Tibial artery (tissue), 4 donors: ENCODE measurements at regions not wholly inside any gene's neighbourhood (a gene's known extent, or its start where the extent isn't known, plus 50 kb on each side); places are given as distances from the start of the nearest gene placed in this dataset.

Experiments used
- DNase-seq, 2 donors: peaks; one replicate each; pipeline ENCODE4 v3.0.0-alpha.2; 2019
- H3K27ac ChIP-seq, 2 donors: fragments of 200-600 bp; sonication (generic) in 1 of 2; 1 replicate in 1 of 2; 2 replicates in 1 of 2; pipeline ENCODE4 v1.5.1; 2018 to 2019; ENCODE audit warnings: mild to moderate bottlenecking in 1 of 2
- H3K27me3 ChIP-seq, 2 donors: fragments of 200-600 bp; sonication (generic) in 1 of 2; one replicate each; pipeline versions ENCODE4 v1.5.1 to v1.6.0; 2016 to 2019
- H3K36me3 ChIP-seq, 3 donors: fragments of 200-600 bp; sonication (generic) in 2 of 3; one replicate each; pipeline ENCODE4 v1.5.1; 2016 to 2019; ENCODE audit warnings: mild to moderate bottlenecking in 2 of 3
- H3K4me1 ChIP-seq, 4 donors: fragments of 200-600 bp; sonication (generic) in 2 of 4; 1 replicate in 3 of 4; 2 replicates in 1 of 4; pipeline ENCODE4 v1.5.1; 2016 to 2019
- H3K4me3 ChIP-seq, 2 donors: fragments of 200-600 bp; sonication (generic) in 1 of 2; 1 replicate in 1 of 2; 2 replicates in 1 of 2; pipeline ENCODE4 v1.5.1; 2018 to 2019; ENCODE audit warnings: mild to moderate bottlenecking in 2 of 2
- H3K9me3 ChIP-seq, 3 donors: fragments of 200-600 bp; sonication (generic) in 1 of 3; one replicate each; pipeline ENCODE4 v1.5.1; 2016 to 2019
- intact Hi-C: fragments of 100-400 bp; cut with DNase I; formaldehyde crosslinking; loops from one replicate; pipeline ENCODE4 v1.15.0; 2023; ENCODE audit warnings: low total_unique reads
- TF ChIP-seq, protein P1 (sequence below), 2 experiments: fragments of 200-600 bp in 1 of 2; fragments of 450-650 bp in 1 of 2; IDR thresholded peaks; one replicate each; pipeline ENCODE4 v1.5.1; 2017 to 2019; ENCODE audit warnings: antibody characterized with exemption in 2 of 2, mild to moderate bottlenecking in 1 of 2, moderate library complexity in 1 of 2

DNA sequence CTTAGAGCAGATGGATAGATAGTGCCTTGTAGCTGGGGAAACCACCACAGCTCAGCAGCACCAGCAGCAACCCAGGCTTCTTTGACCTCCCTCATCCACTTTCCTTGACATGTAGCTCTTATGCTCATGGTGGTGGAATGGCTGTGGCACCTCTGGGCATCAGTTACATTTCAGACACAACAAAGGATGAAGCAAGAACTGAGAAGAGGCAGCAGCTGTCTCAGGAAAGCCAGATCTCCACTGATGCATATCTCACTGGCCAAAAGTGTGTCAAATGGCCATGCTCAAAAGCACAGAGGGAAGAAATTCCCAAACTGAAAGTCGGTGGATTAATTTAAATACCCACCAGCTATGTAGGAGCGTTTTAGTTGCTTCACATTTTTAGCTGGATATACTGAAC is 671.4 kb upstream of the SALL1 start:
- no peak for DNase-seq
- TF ChIP-seq, protein P1, sequence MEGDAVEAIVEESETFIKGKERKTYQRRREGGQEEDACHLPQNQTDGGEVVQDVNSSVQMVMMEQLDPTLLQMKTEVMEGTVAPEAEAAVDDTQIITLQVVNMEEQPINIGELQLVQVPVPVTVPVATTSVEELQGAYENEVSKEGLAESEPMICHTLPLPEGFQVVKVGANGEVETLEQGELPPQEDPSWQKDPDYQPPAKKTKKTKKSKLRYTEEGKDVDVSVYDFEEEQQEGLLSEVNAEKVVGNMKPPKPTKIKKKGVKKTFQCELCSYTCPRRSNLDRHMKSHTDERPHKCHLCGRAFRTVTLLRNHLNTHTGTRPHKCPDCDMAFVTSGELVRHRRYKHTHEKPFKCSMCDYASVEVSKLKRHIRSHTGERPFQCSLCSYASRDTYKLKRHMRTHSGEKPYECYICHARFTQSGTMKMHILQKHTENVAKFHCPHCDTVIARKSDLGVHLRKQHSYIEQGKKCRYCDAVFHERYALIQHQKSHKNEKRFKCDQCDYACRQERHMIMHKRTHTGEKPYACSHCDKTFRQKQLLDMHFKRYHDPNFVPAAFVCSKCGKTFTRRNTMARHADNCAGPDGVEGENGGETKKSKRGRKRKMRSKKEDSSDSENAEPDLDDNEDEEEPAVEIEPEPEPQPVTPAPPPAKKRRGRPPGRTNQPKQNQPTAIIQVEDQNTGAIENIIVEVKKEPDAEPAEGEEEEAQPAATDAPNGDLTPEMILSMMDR (IDR thresholded peaks at IDR 0.05): no peak
- intact Hi-C loops: no loop called here
- Histone ChIP-seq H3K27me3 (no peaks in the 10 kb centered on the region), H3K27ac (no peak overlapping the region), H3K9me3 (no peaks in the 10 kb centered on the region), H3K4me3 (no peak overlapping the region), H3K36me3 (no peaks in the 10 kb centered on the region), H3K4me1 (peaks cover 0 to 4% (median 0%) of the 10 kb centered on the region in 4 donors)

DNA sequence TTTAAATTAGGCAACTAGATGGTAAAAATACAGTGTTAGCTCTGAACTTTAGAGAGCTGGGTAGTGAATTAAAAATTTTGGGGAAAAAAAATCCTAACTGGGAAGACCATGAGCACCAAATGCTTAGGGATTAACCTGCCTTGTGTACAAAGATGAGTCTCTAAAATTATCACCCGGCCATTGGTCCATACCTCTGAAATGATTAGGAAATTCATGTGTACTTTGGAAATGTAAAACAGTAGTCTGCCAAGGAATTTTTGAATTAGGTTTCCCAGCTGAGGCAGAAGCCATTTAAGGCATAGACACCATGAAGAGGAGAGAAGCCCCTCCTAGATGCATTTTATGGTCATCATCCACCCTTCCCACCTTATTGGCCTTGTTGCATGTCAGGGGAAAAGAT is 670.5 kb upstream of the SALL1 start:
- H3K4me3 ChIP-seq: no peak overlapping the region
- no peaks in the 10 kb centered on the region for H3K9me3 ChIP-seq
- DNase-seq: no peak
- no peak overlapping the region for H3K27ac ChIP-seq
- H3K27me3 ChIP-seq: no peaks in the 10 kb centered on the region
- H3K4me1 ChIP-seq: peaks cover 0 to 4% (median 0%) of the 10 kb centered on the region in 4 donors
- no peaks in the 10 kb centered on the region for H3K36me3 ChIP-seq
- intact Hi-C loops: no loop called here
- TF ChIP-seq, protein P1 (IDR thresholded peaks at IDR 0.05): no peak

DNA sequence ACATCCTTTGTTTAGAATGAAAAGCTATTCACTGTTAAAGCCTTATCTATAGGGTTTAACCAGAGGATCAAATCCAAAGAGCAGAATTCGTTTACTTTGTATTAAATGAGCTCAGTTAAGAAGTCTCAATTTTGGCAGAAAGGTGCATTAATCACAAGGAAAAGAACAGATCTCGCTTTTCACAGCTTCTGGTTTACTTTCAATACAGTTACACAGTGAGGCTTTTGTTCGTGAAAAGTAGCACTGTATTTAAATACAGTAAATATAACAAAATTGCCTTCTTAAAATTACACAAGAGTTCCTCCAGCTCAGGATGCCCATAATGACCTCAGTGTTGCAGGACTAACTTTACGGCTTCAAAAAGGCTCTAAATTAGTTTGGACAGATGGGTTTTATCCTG is 669.1 kb upstream of the SALL1 start:
- TF ChIP-seq, protein P1 (IDR thresholded peaks at IDR 0.05): no peak
- no peak overlapping the region for H3K4me3 ChIP-seq
- intact Hi-C loops: no loop called here
- H3K9me3 ChIP-seq: no peaks in the 10 kb centered on the region
- H3K27me3 ChIP-seq: no peaks in the 10 kb centered on the region
- H3K36me3 ChIP-seq: no peaks in the 10 kb centered on the region
- DNase-seq: no peak
- H3K27ac ChIP-seq: no peak overlapping the region
- peaks cover 0 to 4% (median 0%) of the 10 kb centered on the region in 4 donors for H3K4me1 ChIP-seq

DNA sequence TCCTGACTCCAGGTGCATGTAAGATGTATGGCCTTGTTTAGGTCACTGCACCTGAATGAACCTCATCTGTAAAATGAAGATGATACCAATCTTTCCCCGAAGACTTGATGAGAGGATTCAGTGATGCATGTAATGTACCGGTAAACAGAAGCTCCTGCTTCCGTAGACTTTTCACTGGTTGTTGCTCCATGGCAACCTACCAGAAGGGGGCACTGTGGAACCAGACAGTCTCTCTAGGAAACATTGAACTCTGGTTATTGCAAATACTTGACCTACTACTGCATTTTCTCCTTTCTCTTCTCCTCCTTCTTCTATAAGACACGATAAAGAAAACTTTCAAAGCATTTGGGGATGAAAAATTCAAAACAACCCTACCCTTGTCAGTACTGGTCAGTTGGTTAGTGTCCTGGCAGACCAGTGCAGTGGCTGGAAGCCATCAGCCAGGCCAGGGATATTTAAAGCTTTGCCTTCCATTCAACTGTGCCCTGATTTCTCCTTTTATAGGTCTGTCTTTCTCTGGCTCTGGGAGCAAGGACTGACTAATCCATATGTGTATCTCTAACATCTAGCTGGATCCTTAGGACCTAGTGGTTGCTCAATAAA is 667.4 kb upstream of the SALL1 start:
- Histone ChIP-seq H3K36me3 (no peaks in the 10 kb centered on the region), H3K27me3 (no peaks in the 10 kb centered on the region), H3K27ac (no peak overlapping the region), H3K4me1 (peaks cover 0 to 4% (median 0%) of the 10 kb centered on the region in 4 donors), H3K4me3 (no peak overlapping the region), H3K9me3 (no peaks in the 10 kb centered on the region)
- intact Hi-C loops: loop anchor here (10.0 kb wide), 1 partner anchor 166 kb away; no protein-coding TSS in a partner anchor
- TF ChIP-seq, protein P1 (IDR thresholded peaks at IDR 0.05): peak; percentile 28 to 31
- no peak for DNase-seq

DNA sequence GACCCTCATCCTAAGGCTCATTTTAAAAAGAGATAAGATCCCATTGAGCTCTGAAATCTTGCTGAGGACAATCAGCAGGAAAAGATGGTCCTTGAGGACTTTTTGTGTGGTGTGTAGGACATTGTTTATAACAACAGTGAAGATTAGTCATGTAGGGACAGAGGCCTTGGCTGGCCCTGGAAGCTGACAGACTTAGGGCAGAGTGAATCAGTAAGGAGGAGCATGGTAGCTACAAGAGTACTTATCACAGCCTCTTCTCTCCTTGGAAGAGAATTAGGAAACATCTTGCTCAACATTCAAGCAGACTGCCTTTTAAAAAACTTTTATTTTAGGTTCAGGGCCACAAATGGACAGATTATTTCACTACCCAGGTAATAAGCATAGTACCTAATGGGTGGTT is 665.9 kb upstream of the SALL1 start:
- DNase-seq: no peak
- Histone ChIP-seq H3K4me1 (peaks cover 0 to 4% (median 0%) of the 10 kb centered on the region in 4 donors), H3K27ac (no peak overlapping the region), H3K27me3 (no peaks in the 10 kb centered on the region), H3K9me3 (no peaks in the 10 kb centered on the region), H3K36me3 (no peaks in the 10 kb centered on the region), H3K4me3 (no peak overlapping the region)
- TF ChIP-seq, protein P1 (IDR thresholded peaks at IDR 0.05): no peak
- intact Hi-C loops: loop anchor here (10.0 kb wide), 1 partner anchor 168 kb away; no protein-coding TSS in a partner anchor
